Parathyroid adenoma (tissue), 2 donors: ENCODE measurements at regions not wholly inside any gene's neighbourhood (a gene's known extent, or its start where the extent isn't known, plus 50 kb on each side); places are given as distances from the start of the nearest gene placed in this dataset.

Source experiments
- H2AFZ ChIP-seq: fragments of 300-600 bp; sonication (generic); one replicate; pipeline ENCODE4 v1.7.0; 2017; ENCODE audit warnings: antibody characterized with exemption, mild to moderate bottlenecking
- H3K27ac ChIP-seq: fragments of 300-600 bp; sonication (generic); one replicate; pipeline ENCODE4 v1.7.0; 2017
- H3K27me3 ChIP-seq: fragments of 300-600 bp; sonication (generic); one replicate; pipeline ENCODE4 v1.7.0; 2017; ENCODE audit warnings: low read length; ENCODE audit not compliant: control insufficient read depth, insufficient read depth
- H3K36me3 ChIP-seq: fragments of 300-600 bp; sonication (generic); one replicate; pipeline ENCODE4 v1.7.0; 2017; ENCODE audit warnings: low read length; ENCODE audit not compliant: control insufficient read depth, insufficient read depth
- H3K4me1 ChIP-seq: fragments of 300-600 bp; sonication (generic); one replicate; pipeline ENCODE4 v1.7.0; 2017; ENCODE audit warnings: control low read depth
- H3K4me2 ChIP-seq: fragments of 300-600 bp; sonication (generic); one replicate; pipeline ENCODE4 v1.7.0; 2017; ENCODE audit warnings: low read length
- H3K4me3 ChIP-seq: fragments of 300-600 bp; sonication (generic); one replicate; pipeline ENCODE4 v1.7.0; 2017; ENCODE audit warnings: low read depth, low read length
- H3K79me2 ChIP-seq: fragments of 300-600 bp; sonication (generic); one replicate; pipeline ENCODE4 v1.7.0; 2017; ENCODE audit warnings: control low read depth
- H3K9ac ChIP-seq: fragments of 300-600 bp; sonication (generic); one replicate; pipeline ENCODE4 v1.7.0; 2017; ENCODE audit warnings: mild to moderate bottlenecking
- H3K9me3 ChIP-seq: fragments of 300-600 bp; sonication (generic); one replicate; pipeline ENCODE4 v1.7.0; 2017; ENCODE audit warnings: low read length; ENCODE audit not compliant: control insufficient read depth
- TF ChIP-seq, protein P1 (sequence below): fragments of 300-600 bp; sonication (generic); IDR thresholded peaks from one replicate; pipeline ENCODE4 v1.7.0; 2017; ENCODE audit warnings: antibody characterized with exemption, mild to moderate bottlenecking
- donor health status: primary hyperparathyroidism.

DNA sequence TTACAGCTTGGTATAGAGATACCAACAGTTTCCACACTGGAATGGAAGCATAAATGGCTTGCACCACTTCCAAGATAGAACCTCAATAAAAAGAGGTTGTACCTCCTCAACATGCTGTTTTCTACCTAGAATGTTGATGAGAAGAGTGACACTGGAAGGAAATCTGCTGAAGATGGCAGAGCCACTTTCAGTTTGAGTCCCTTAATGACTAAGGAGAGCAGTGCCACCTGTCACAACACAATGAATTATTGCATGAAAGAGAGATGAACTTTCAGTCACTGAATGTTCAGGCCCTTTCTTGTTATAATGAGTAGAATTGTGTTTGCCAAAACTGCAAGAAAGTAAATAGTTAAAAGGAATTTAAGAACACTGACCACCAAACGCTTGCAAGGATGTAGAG is 958.5 kb downstream of the DTWD2 start:
- Histone ChIP-seq H3K9me3 (no peaks in the 10 kb centered on the region), H3K79me2 (no peaks in the 10 kb centered on the region), H3K4me3 (no peak overlapping the region), H2AFZ (no peak overlapping the region), H3K9ac (no peak overlapping the region), H3K27me3 (no peaks in the 10 kb centered on the region), H3K4me1 (no peaks in the 10 kb centered on the region), H3K27ac (no peak overlapping the region), H3K36me3 (no peaks in the 10 kb centered on the region), H3K4me2 (no peak overlapping the region)
- TF ChIP-seq, protein P1, sequence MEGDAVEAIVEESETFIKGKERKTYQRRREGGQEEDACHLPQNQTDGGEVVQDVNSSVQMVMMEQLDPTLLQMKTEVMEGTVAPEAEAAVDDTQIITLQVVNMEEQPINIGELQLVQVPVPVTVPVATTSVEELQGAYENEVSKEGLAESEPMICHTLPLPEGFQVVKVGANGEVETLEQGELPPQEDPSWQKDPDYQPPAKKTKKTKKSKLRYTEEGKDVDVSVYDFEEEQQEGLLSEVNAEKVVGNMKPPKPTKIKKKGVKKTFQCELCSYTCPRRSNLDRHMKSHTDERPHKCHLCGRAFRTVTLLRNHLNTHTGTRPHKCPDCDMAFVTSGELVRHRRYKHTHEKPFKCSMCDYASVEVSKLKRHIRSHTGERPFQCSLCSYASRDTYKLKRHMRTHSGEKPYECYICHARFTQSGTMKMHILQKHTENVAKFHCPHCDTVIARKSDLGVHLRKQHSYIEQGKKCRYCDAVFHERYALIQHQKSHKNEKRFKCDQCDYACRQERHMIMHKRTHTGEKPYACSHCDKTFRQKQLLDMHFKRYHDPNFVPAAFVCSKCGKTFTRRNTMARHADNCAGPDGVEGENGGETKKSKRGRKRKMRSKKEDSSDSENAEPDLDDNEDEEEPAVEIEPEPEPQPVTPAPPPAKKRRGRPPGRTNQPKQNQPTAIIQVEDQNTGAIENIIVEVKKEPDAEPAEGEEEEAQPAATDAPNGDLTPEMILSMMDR, result no peak

DNA sequence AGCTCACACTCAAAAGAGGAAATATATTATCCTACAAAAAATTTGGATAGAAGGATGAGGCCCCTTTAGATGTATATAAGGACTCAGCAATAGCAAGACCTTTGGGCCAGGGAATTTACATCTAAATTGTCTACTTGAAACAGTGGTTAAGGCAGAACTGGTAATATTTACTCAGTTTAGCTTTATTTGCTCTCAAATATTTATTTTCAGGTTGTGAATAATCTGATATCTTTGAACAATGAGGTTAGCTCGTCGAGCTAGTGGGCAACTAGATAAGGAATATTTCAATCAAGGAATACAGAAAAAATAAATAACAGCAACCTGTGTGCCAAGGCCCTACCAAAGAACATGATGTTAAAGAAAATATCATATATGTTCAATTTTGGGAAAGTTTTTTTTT is 966.3 kb downstream of the DTWD2 start:
- H3K9me3 ChIP-seq, result no peaks in the 10 kb centered on the region
- H3K4me2 ChIP-seq, result no peak overlapping the region
- no peak overlapping the region for H3K27ac ChIP-seq
- H3K36me3 ChIP-seq, result no peaks in the 10 kb centered on the region
- H3K79me2 ChIP-seq, result no peaks in the 10 kb centered on the region
- H3K27me3 ChIP-seq, result no peaks in the 10 kb centered on the region
- no peak overlapping the region for H2AFZ ChIP-seq
- H3K4me1 ChIP-seq, result no peaks in the 10 kb centered on the region
- TF ChIP-seq, protein P1, result no peak
- no peak overlapping the region for H3K9ac ChIP-seq
- no peak overlapping the region for H3K4me3 ChIP-seq

DNA sequence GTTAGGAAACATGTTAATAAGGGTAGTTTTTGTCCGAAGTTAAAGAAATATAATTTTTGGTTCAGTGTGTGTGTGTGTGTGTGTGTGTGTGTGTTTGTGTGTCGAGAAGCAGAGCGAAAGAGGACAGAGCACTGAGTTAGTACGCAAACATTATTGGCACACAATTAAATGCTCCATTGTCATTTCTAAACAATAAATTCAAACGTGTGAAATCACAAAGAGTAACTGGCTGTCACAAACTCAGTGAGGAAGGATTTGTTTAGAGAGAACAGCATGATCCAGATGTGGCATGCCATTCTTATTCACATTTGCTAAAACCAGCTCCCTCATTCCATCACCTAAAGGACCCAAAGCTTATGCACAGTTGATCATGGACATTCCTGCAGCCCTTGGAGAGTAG is 970.8 kb downstream of the DTWD2 start:
- Histone ChIP-seq H3K4me1 (no peaks in the 10 kb centered on the region), H3K79me2 (no peaks in the 10 kb centered on the region), H3K4me2 (no peak overlapping the region), H3K9ac (no peak overlapping the region), H3K4me3 (no peak overlapping the region), H3K9me3 (no peaks in the 10 kb centered on the region), H3K36me3 (no peaks in the 10 kb centered on the region), H2AFZ (no peak overlapping the region), H3K27ac (no peak overlapping the region), H3K27me3 (no peaks in the 10 kb centered on the region)
- TF ChIP-seq, protein P1, result no peak

DNA sequence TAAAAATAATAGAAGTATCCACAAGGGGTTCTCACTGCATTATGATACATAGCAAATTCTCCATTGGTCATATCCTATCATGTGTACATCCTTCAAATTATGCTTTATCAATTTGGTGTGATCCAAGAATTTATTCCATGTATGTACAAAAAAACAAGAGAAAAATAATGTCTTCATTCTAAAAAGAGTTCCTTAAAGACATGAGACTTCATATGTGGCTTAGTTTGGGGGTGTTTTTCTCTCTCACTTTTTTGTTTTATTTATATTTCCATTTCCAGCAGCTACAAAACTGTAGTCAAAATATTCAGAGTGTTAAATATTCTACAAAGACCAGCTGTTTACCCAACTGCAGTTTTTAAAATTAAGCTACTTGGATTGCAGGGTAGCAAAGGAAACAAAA is 972.0 kb downstream of the DTWD2 start:
- TF ChIP-seq, protein P1, result no peak

DNA sequence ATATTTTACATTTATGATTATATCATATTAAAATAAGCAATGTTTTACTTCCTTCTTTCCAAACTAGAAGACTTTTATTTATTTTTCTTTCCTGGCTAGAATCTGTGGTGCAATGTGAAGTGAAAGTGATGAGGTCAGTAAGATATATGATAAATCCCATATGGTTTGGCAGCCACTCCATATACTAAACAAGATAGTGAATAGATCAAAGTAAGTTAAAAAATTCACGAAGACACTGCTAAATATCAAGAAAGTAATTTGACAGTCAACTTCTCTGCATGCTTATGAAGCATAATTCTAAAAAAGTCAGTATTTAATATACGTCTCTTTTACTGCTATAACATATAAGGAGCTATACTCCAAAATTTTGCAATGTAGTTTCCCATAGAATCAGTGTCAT is 972.8 kb downstream of the DTWD2 start:
- Histone ChIP-seq H3K4me2 (no peak overlapping the region), H3K27ac (no peak overlapping the region), H3K4me1 (no peaks in the 10 kb centered on the region), H3K9ac (no peak overlapping the region), H2AFZ (no peak overlapping the region), H3K27me3 (no peaks in the 10 kb centered on the region), H3K36me3 (no peaks in the 10 kb centered on the region), H3K9me3 (no peaks in the 10 kb centered on the region), H3K79me2 (no peaks in the 10 kb centered on the region), H3K4me3 (no peak overlapping the region)
- TF ChIP-seq, protein P1, result no peak

More for the DNA sequence above, 972.0 kb downstream of the DTWD2 start:
- H3K4me3 ChIP-seq, result no peak overlapping the region
- H3K79me2 ChIP-seq, result no peaks in the 10 kb centered on the region
- no peaks in the 10 kb centered on the region for H3K9me3 ChIP-seq
- no peaks in the 10 kb centered on the region for H3K36me3 ChIP-seq
- no peak overlapping the region for H3K4me2 ChIP-seq
- no peaks in the 10 kb centered on the region for H3K4me1 ChIP-seq
- no peak overlapping the region for H3K27ac ChIP-seq
- H3K27me3 ChIP-seq, result no peaks in the 10 kb centered on the region
- H3K9ac ChIP-seq, result no peak overlapping the region
- no peak overlapping the region for H2AFZ ChIP-seq
